ENCODE measurements at regions not wholly inside any gene's neighbourhood (a gene's known extent, or its start where the extent isn't known, plus 50 kb on each side); places are given as distances from the start of the nearest gene placed in this dataset.

DNA sequence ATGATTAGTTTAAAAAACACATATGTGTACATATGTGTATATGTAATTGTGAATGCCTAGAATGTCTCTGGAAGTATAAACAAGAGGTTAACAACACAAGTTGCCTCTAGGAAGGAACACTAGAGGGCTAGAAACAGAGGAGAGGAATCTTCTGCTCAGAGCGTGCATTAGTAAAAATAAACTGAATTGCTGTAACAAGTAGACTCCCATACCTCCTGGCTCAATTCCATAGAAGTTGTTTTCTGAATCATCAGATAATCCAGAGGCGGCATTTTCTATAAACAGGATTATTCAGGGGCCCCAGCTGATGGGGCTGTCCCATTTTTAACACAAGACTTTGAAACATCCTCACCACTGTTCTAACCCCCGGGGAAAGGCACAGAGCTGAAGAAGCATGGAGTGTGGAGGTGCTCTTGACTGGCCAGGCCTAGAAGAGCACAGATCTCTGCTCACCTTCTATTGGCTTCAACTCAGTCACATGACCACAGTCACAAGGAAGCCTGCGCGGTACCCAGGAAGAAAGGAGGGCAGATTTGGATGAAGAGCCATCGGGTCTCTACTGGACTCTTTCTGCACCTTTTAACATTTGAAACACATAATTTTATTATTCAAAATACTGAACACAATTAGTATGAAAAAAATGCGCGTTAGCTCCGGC, 145.7 kb downstream of the TLE3 start:
- TF ChIP-seq, protein P1, sequence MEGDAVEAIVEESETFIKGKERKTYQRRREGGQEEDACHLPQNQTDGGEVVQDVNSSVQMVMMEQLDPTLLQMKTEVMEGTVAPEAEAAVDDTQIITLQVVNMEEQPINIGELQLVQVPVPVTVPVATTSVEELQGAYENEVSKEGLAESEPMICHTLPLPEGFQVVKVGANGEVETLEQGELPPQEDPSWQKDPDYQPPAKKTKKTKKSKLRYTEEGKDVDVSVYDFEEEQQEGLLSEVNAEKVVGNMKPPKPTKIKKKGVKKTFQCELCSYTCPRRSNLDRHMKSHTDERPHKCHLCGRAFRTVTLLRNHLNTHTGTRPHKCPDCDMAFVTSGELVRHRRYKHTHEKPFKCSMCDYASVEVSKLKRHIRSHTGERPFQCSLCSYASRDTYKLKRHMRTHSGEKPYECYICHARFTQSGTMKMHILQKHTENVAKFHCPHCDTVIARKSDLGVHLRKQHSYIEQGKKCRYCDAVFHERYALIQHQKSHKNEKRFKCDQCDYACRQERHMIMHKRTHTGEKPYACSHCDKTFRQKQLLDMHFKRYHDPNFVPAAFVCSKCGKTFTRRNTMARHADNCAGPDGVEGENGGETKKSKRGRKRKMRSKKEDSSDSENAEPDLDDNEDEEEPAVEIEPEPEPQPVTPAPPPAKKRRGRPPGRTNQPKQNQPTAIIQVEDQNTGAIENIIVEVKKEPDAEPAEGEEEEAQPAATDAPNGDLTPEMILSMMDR (IDR thresholded peaks at IDR 0.05; ENCODE audit: borderline replicate concordance, extremely low read depth, low read length, poor library complexity, severe bottlenecking), result no peak
- TF ChIP-seq EZH2 (IDR thresholded peaks at IDR 0.05; ENCODE audit: borderline replicate concordance, low read depth, low read length, severe bottlenecking), result no peak
